Transverse colon (tissue), 4 donors: ENCODE measurements at regions not wholly inside any gene's neighbourhood (a gene's known extent, or its start where the extent isn't known, plus 50 kb on each side); places are given as distances from the start of the nearest gene placed in this dataset.

ENCODE experiments used
- CTCF ChIP-seq, 5 experiments: fragments of 200-600 bp in 3 of 5; fragments of 450-650 bp in 2 of 5; sonication (generic) in 3 of 5; IDR thresholded peaks; 1 replicate in 2 of 5; 2 replicates in 3 of 5; pipeline ENCODE4 v1.5.1; 2016 to 2017; ENCODE audit warnings: antibody characterized with exemption in 5 of 5, inconsistent platforms in 3 of 5, mild to moderate bottlenecking in 2 of 5, moderate library complexity in 1 of 5
- EP300 ChIP-seq: sonication (generic); formaldehyde crosslinking; IDR thresholded peaks from one replicate; pipeline ENCODE4 v1.6.1; 2017; ENCODE audit warnings: antibody characterized with exemption, low read depth
- POLR2A ChIP-seq: fragments of 450-650 bp; IDR thresholded peaks from one replicate; pipeline ENCODE4 v1.6.1; 2016; ENCODE audit warnings: antibody characterized with exemption, mild to moderate bottlenecking, moderate library complexity
- POLR2AphosphoS5 ChIP-seq, 3 donors: sonication (generic); formaldehyde crosslinking; IDR thresholded peaks; one replicate each; pipeline ENCODE4 v1.6.1; 2016; ENCODE audit warnings: antibody characterized with exemption in 3 of 3

GRCh38 chr13:83672612-83673011 lies 209.7 kb downstream of the SLITRK1 start:
- TF ChIP-seq CTCF (IDR thresholded peaks at IDR 0.05): no peak
- no peak for TF ChIP-seq POLR2A
- no peak for TF ChIP-seq EP300
- no peak for TF ChIP-seq POLR2AphosphoS5 (IDR thresholded peaks at IDR 0.05)
